GM12878 (cell line): ENCODE measurements at regions not wholly inside any gene's neighbourhood (a gene's known extent, or its start where the extent isn't known, plus 50 kb on each side); places are given as distances from the start of the nearest gene placed in this dataset.

Experiments
- ATAC-seq: fragments of 200-7000 bp; cut with Tn5 transposase; 3 replicates; pipeline ENCODE4 v1.9.1; 2020; ENCODE audit warnings: mild to moderate bottlenecking, moderate library complexity
- BruUV-seq: library from RNA; stranded (reverse); fragments of 400-500 nt; replicated peaks from 2 replicates; lab custom pipeline; 2021; lab: Mats Ljungman, UMichigan
- CTCF ChIA-PET: fragments of 300-600 bp; sonication (Branson Sonifier 250); formaldehyde crosslinking; extraction: SDS; loops from one replicate; lab custom pipeline; 2021; ENCODE audit warnings: inconsistent platforms; lab: Yijun Ruan, JAX
- POLR2A ChIA-PET: fragments of 350-600 bp; formaldehyde crosslinking; extraction: SDS; loops from one replicate; lab custom pipeline; 2021; ENCODE audit warnings: inconsistent platforms; lab: Charles Lee
- RAD21 ChIA-PET: fragments of 300-600 bp; sonication (Branson Sonifier 250); formaldehyde crosslinking; loops from one replicate; lab custom pipeline; 2023; ENCODE audit warnings: antibody characterized with exemption; ENCODE audit not compliant: unreplicated experiment; lab: Charles Lee
- SMC1A ChIA-PET: fragments of 300-600 bp; sonication (Branson Sonifier 250); formaldehyde crosslinking; loops from one replicate; lab custom pipeline; 2023; ENCODE audit not compliant: unreplicated experiment, uncharacterized antibody; lab: Charles Lee
- DNase-seq: peaks from one replicate; pipeline ENCODE4 v3.0.0-alpha.2; 2011; ENCODE audit warnings: low read depth, low spot score
- FAIRE-seq: peaks from 3 replicates; lab custom pipeline; 2011; peaks lifted over from hg19 to GRCh38; lab: Jason Lieb, UNC
- H2AFZ ChIP-seq: 2 replicates; pipeline ENCODE4 v1.6.0; 2011; ENCODE audit warnings: low read depth, low read length, control low read depth; ENCODE audit not compliant: control insufficient read depth
- H3K27ac ChIP-seq: 2 replicates; pipeline ENCODE4 v1.5.1; 2011; ENCODE audit warnings: control low read depth; ENCODE audit not compliant: control insufficient read depth, insufficient read depth
- H3K27me3 ChIP-seq, 2 experiments: replicated peaks in 1 of 2; 2 replicates each; pipeline versions ENCODE4 v1.6.0 to v1.6.1; 2011; ENCODE audit warnings: low read length in 1 of 2; ENCODE audit not compliant: control insufficient read depth in 2 of 2, insufficient read depth in 2 of 2
- H3K36me3 ChIP-seq, 2 experiments: 2 replicates each; pipeline ENCODE4 v1.5.1; 2011; ENCODE audit warnings: low read length in 1 of 2; ENCODE audit not compliant: control insufficient read depth in 2 of 2, insufficient read depth in 2 of 2
- H3K4me1 ChIP-seq: 2 replicates; pipeline ENCODE4 v1.6.1; 2011; ENCODE audit warnings: mild to moderate bottlenecking, low read length, moderate library complexity, mixed read lengths; ENCODE audit not compliant: control insufficient read depth, insufficient read depth
- H3K4me2 ChIP-seq: 2 replicates; pipeline ENCODE4 v1.6.0; 2011; ENCODE audit warnings: control low read depth; ENCODE audit not compliant: control insufficient read depth, insufficient read depth
- H3K4me3 ChIP-seq: fragments of 200-600 bp; sonication (generic); 2 replicates; pipeline ENCODE4 v1.5.1; 2016
- H3K79me2 ChIP-seq: 2 replicates; pipeline ENCODE4 v1.6.0; 2011; ENCODE audit warnings: low read length; ENCODE audit not compliant: control insufficient read depth, insufficient read depth
- H3K9ac ChIP-seq: 2 replicates; pipeline ENCODE4 v1.8.0; 2011; ENCODE audit warnings: low read length, control low read depth, mixed read lengths; ENCODE audit not compliant: control insufficient read depth, insufficient read depth
- H3K9me3 ChIP-seq: replicated peaks from 3 replicates; pipeline ENCODE4 v1.5.1; 2011; ENCODE audit warnings: mild to moderate bottlenecking, low read length; ENCODE audit not compliant: control insufficient read depth, insufficient read depth
- H4K20me1 ChIP-seq: 2 replicates; pipeline ENCODE4 v1.6.0; 2011; ENCODE audit not compliant: control insufficient read depth, insufficient read depth
- BACH1 ChIP-seq: fragments of 450-650 bp; IDR thresholded peaks from 2 replicates; pipeline ENCODE4 v1.6.1; 2017; ENCODE audit warnings: mild to moderate bottlenecking, borderline replicate concordance
- CTCF ChIP-seq, 3 experiments: IDR thresholded peaks in 2 of 3; conservative IDR thresholded peaks in 1 of 3; 2 replicates each; pipeline ENCODE4 v1.5.1; 2011; ENCODE audit warnings: low read depth in 3 of 3, low read length in 3 of 3, mild to moderate bottlenecking in 3 of 3, control low read depth in 2 of 3, moderate library complexity in 2 of 3, inconsistent platforms in 1 of 3, mixed read lengths in 1 of 3; ENCODE audit not compliant: control insufficient read depth in 2 of 3, insufficient read depth in 1 of 3; ENCODE audit errors: extremely low read depth in 1 of 3
- E2F4 ChIP-seq: IDR thresholded peaks from 2 replicates; pipeline ENCODE4 v1.6.1; 2012; ENCODE audit warnings: low read depth, low read length, improper control_type of control experiment
- FOXK2 ChIP-seq: fragments of 450-650 bp; IDR thresholded peaks from 2 replicates; pipeline ENCODE4 v1.6.1; 2017; ENCODE audit warnings: mild to moderate bottlenecking, moderate library complexity
- FOXM1 ChIP-seq: IDR thresholded peaks from 2 replicates; pipeline ENCODE4 v1.6.1; 2012; ENCODE audit warnings: low read depth, mild to moderate bottlenecking, inconsistent platforms, low read length, moderate library complexity
- IRF4 ChIP-seq: IDR thresholded peaks from 2 replicates; pipeline ENCODE4 v1.6.1; 2011; ENCODE audit warnings: low read depth, low read length
- MXI1 ChIP-seq: fragments of 150-350 bp; IDR thresholded peaks from 2 replicates; pipeline ENCODE4 v1.6.1; 2011; ENCODE audit warnings: low read depth, mild to moderate bottlenecking, inconsistent platforms, low read length, improper control_type of control experiment
- NFXL1 ChIP-seq: fragments of 450-650 bp; IDR thresholded peaks from 2 replicates; pipeline ENCODE4 v1.6.1; 2017; ENCODE audit warnings: antibody characterized with exemption, mild to moderate bottlenecking, borderline replicate concordance
- PML ChIP-seq: IDR thresholded peaks from 2 replicates; pipeline ENCODE4 v1.6.1; 2012; ENCODE audit warnings: low read length, inconsistent platforms
- POLR2AphosphoS2 ChIP-seq: IDR thresholded peaks from 2 replicates; pipeline ENCODE4 v1.6.1; 2011; ENCODE audit warnings: low read depth, mild to moderate bottlenecking, low read length, improper control_type of control experiment, moderate library complexity
- SIN3A ChIP-seq: IDR thresholded peaks from 2 replicates; pipeline ENCODE4 v1.6.1; 2012; ENCODE audit warnings: low read depth, low read length, improper control_type of control experiment
- SPI1 ChIP-seq: IDR thresholded peaks from 2 replicates; pipeline ENCODE4 v1.6.1; 2011; ENCODE audit warnings: low read depth, mild to moderate bottlenecking, low read length, moderate library complexity, borderline replicate concordance; ENCODE audit not compliant: insufficient read depth
- SUZ12 ChIP-seq: fragments of 200-600 bp; sonication (generic); IDR thresholded peaks from one replicate; pipeline ENCODE4 v1.6.1; 2018; ENCODE audit warnings: antibody characterized with exemption, mild to moderate bottlenecking; ENCODE audit not compliant: unreplicated experiment
- USF1 ChIP-seq: IDR thresholded peaks from 2 replicates; pipeline ENCODE4 v1.6.1; 2011; ENCODE audit warnings: borderline replicate concordance, low read depth, mild to moderate bottlenecking, moderate library complexity, mixed read lengths, low read length; ENCODE audit not compliant: insufficient read depth; ENCODE audit errors: extremely low read length
- ZBED1 ChIP-seq: IDR thresholded peaks from 2 replicates; pipeline ENCODE4 v1.6.1; 2016; ENCODE audit warnings: borderline replicate concordance
- ZNF687 ChIP-seq: fragments of 450-650 bp; IDR thresholded peaks from 2 replicates; pipeline ENCODE4 v1.6.1; 2017; ENCODE audit warnings: mild to moderate bottlenecking, moderate library complexity
- ZZZ3 ChIP-seq: IDR thresholded peaks from 2 replicates; pipeline ENCODE4 v1.6.1; 2011; ENCODE audit warnings: low read depth; ENCODE audit not compliant: control insufficient read depth, insufficient read length
- WGBS: methylation state at CpG from one replicate; pipeline ENCODE4 v1.1.6; 2016; ENCODE audit warnings: low lambda C conversion rate; ENCODE audit not compliant: insufficient replicate concordance, insufficient coverage; ENCODE audit errors: missing lambda C conversion rate; 5-methylcytosine and 5-hydroxymethylcytosine counted together
- in situ Hi-C: fragments of 300-500 bp; cut with MboI; formaldehyde crosslinking; loops from 9 replicates; pipeline ENCODE4 v1.14.3; 2018; ENCODE audit warnings: mixed read lengths
- intact Hi-C: fragments of 100-400 bp; cut with micrococcal nuclease; formaldehyde crosslinking; loops from one replicate; pipeline ENCODE4 v1.14.2; 2022; ENCODE audit not compliant: unreplicated experiment

- Histone ChIP-seq H3K4me1 (no peaks in the 10 kb centered on the region), H2AFZ (no peak overlapping the region), H4K20me1 (no peaks in the 10 kb centered on the region), H3K79me2 (no peaks in the 10 kb centered on the region), H3K9ac (no peak overlapping the region), H3K4me3 (no peak overlapping the region), H3K9me3 (no peaks in the 10 kb centered on the region), H3K36me3 (no peaks in the 10 kb centered on the region), H3K4me2 (no peak overlapping the region), H3K27me3 (no peaks in the 10 kb centered on the region; a peak in 1 of 4 replicates), H3K27ac (no peak overlapping the region)
- POLR2A ChIA-PET: no interaction called here
- CTCF ChIA-PET: no interaction called here
- DNase-seq: no peak
- no peak for FAIRE-seq
- peak; percentile 74 for ATAC-seq
- BruUV-seq: no TSS peak
- RAD21 ChIA-PET: no interaction called here
- WGBS: 29% methylated on average over 4 of the region's 4 CpGs
- intact Hi-C loops (no loop called here), in situ Hi-C loops (no loop called here)
- SMC1A ChIA-PET: interaction anchor here (1.2 kb wide), 1 partner anchor 9 kb away, joined by 3 read pairs; no protein-coding TSS in a partner anchor
- TF ChIP-seq BACH1 (no peak), NFXL1 (no peak), IRF4 (no peak), PML (no peak), ZBED1 (no peak), FOXK2 (no peak), SPI1 (no peak), POLR2AphosphoS2 (no peak), ZNF687 (no peak), ZZZ3 (no peak), CTCF (IDR thresholded peaks at IDR 0.05 in 2 of 3, conservative IDR thresholded peaks at IDR 0.05 in 1 of 3; ENCODE audit: control insufficient read depth in 2 of 3, extremely low read depth in 1 of 3, insufficient read depth in 1 of 3, low read depth in 3 of 3, low read length in 3 of 3) (no peak), USF1 (no peak), MXI1 (no peak), SIN3A (no peak), FOXM1 (no peak), E2F4 (no peak), SUZ12 (no peak)
Observed at GRCh38 chr3:117645561-117646242, 936.1 kb downstream of the TUSC7 start.
